Kidney (tissue), 13 donors: ENCODE measurements at regions not wholly inside any gene's neighbourhood (a gene's known extent, or its start where the extent isn't known, plus 50 kb on each side); places are given as distances from the start of the nearest gene placed in this dataset.

Experiments
- DNase-seq, 5 donors: peaks; one replicate each; pipeline ENCODE4 v3.0.0-alpha.2; 2013 to 2020
- FAIRE-seq: peaks from 2 replicates; lab custom pipeline; 2012; peaks lifted over from hg19 to GRCh38; lab: Jason Lieb, UNC
- H3K27ac ChIP-seq, 2 donors: one replicate each; pipeline ENCODE4 v1.7.0; 2013; ENCODE audit warnings: low read depth in 2 of 2, low read length in 2 of 2, inconsistent platforms in 1 of 2
- H3K27me3 ChIP-seq: one replicate; pipeline ENCODE4 v1.7.1; 2013; ENCODE audit warnings: low read length, inconsistent platforms; ENCODE audit not compliant: control insufficient read depth, insufficient read depth
- H3K36me3 ChIP-seq, 3 donors: one replicate each; pipeline versions ENCODE4 v1.7.0 to v1.7.1; 2013; ENCODE audit warnings: low read length in 3 of 3, control low read depth in 1 of 3, inconsistent platforms in 1 of 3; ENCODE audit not compliant: insufficient read depth in 3 of 3, control insufficient read depth in 2 of 3
- H3K4me1 ChIP-seq, 3 donors: one replicate each; pipeline versions ENCODE4 v1.7.0 to v1.7.1; 2013; ENCODE audit warnings: low read length in 3 of 3, inconsistent platforms in 1 of 3, low read depth in 1 of 3; ENCODE audit not compliant: control insufficient read depth in 2 of 3, insufficient read depth in 2 of 3
- H3K4me3 ChIP-seq, 3 donors: one replicate each; pipeline versions ENCODE4 v1.7.0 to v1.8.1; 2013; ENCODE audit warnings: low read length in 3 of 3, control low read depth in 1 of 3, inconsistent platforms in 1 of 3
- H3K9ac ChIP-seq, 3 donors: one replicate each; pipeline versions ENCODE4 v1.7.0 to v1.7.1; 2013; ENCODE audit warnings: low read length in 3 of 3, control low read depth in 1 of 3, inconsistent platforms in 1 of 3
- H3K9me3 ChIP-seq, 3 donors: one replicate each; pipeline versions ENCODE4 v1.7.0 to v1.7.1; 2013; ENCODE audit warnings: low read length in 3 of 3, control low read depth in 1 of 3, inconsistent platforms in 1 of 3; ENCODE audit not compliant: control insufficient read depth in 2 of 3, insufficient read depth in 1 of 3
- intact Hi-C: fragments of 100-400 bp; cut with DNase I; formaldehyde crosslinking; loops from one replicate; pipeline ENCODE4 v1.11.1; 2022
- TF ChIP-seq, protein P1 (sequence below): IDR thresholded peaks from 3 replicates; pipeline ENCODE4 v1.5.1; 2012; ENCODE audit warnings: mild to moderate bottlenecking, moderate library complexity, borderline replicate concordance; ENCODE audit not compliant: insufficient read depth; ENCODE audit errors: extremely low read depth
- donor health status: control.
- donor health status: control.
- donor health status: control.
- donor health status: control.
- donor health status: control.
- donor health status: DM: yes; HTN: yes; CAD: no.
- donor health status: Normal renal cell carcinoma (clear cell type).

DNA sequence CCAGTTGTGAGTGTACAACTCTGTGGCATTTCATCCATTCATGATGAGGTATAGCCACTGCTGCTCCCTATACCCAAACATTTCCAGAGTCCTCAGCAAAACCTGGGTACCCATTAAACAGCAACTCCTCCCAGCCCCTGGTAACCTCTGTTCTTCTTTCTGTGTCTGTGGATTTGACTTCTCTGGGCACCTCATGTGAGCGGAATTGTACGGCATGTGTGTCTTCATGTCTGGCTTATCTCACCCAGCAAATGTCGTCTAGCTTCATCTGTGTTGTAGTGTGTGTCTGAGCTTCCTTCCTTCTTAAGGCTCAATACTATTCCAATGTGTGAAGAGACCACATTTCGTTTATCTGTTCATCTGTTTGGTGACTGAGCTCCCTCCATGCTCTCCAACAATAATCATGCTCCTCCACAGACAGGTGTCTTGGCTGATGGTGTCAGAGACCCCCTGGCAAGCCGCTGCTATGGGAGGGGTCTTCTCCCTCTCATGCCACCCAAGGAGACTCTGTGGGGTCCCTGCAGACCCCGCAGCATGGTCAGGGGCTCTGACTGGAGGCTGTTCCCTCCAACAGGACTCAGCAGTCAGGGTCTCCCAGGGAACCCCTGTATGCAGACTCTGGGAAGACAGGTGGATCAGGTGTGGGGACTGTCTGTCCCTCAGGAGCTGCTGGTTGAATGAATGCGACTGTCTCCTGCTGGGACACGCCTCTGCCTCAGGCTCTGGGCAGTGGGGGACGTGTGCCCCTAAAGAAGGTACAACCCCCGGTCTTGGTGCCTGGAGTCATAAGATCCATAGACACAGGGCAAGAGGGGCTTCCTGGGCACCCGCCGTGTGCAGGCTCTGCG lies 52.7 kb downstream of the SMIM38 start:
- intact Hi-C loops: no loop called here
- DNase-seq (peak in 1 of 5 donors; percentile 33), FAIRE-seq (no peak)
- TF ChIP-seq, protein P1, sequence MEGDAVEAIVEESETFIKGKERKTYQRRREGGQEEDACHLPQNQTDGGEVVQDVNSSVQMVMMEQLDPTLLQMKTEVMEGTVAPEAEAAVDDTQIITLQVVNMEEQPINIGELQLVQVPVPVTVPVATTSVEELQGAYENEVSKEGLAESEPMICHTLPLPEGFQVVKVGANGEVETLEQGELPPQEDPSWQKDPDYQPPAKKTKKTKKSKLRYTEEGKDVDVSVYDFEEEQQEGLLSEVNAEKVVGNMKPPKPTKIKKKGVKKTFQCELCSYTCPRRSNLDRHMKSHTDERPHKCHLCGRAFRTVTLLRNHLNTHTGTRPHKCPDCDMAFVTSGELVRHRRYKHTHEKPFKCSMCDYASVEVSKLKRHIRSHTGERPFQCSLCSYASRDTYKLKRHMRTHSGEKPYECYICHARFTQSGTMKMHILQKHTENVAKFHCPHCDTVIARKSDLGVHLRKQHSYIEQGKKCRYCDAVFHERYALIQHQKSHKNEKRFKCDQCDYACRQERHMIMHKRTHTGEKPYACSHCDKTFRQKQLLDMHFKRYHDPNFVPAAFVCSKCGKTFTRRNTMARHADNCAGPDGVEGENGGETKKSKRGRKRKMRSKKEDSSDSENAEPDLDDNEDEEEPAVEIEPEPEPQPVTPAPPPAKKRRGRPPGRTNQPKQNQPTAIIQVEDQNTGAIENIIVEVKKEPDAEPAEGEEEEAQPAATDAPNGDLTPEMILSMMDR: no peak
- Histone ChIP-seq H3K4me1 (no peaks in the 10 kb centered on the region), H3K9me3 (no peaks in the 10 kb centered on the region), H3K27me3 (no peaks in the 10 kb centered on the region), H3K27ac (no peak overlapping the region), H3K4me3 (no peak overlapping the region), H3K36me3 (no peaks in the 10 kb centered on the region), H3K9ac (no peak overlapping the region)

DNA sequence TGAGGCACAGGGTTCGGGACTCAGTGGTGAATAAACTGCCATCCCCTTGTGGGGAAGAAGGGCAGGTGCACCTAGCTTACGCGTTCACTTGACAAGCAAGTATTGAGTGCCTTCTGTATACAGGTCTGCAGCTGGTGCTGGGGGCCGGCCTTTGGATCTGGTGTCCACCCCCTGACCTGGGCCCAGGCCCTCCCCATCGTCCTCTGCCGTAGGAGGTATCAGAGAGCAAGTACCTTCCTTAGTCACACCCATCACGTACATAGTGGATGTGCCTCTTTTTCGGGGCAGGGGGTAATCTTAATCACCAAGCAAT lies 53.3 kb downstream of the SMIM38 start:
- no peaks in the 10 kb centered on the region for H3K27me3 ChIP-seq
- FAIRE-seq: no peak
- H3K4me3 ChIP-seq: no peak overlapping the region
- no peak for DNase-seq
- TF ChIP-seq, protein P1: no peak
- H3K4me1 ChIP-seq: no peaks in the 10 kb centered on the region
- H3K27ac ChIP-seq: no peak overlapping the region
- H3K9ac ChIP-seq: no peak overlapping the region
- H3K9me3 ChIP-seq: no peaks in the 10 kb centered on the region
- intact Hi-C loops: no loop called here
- no peaks in the 10 kb centered on the region for H3K36me3 ChIP-seq

DNA sequence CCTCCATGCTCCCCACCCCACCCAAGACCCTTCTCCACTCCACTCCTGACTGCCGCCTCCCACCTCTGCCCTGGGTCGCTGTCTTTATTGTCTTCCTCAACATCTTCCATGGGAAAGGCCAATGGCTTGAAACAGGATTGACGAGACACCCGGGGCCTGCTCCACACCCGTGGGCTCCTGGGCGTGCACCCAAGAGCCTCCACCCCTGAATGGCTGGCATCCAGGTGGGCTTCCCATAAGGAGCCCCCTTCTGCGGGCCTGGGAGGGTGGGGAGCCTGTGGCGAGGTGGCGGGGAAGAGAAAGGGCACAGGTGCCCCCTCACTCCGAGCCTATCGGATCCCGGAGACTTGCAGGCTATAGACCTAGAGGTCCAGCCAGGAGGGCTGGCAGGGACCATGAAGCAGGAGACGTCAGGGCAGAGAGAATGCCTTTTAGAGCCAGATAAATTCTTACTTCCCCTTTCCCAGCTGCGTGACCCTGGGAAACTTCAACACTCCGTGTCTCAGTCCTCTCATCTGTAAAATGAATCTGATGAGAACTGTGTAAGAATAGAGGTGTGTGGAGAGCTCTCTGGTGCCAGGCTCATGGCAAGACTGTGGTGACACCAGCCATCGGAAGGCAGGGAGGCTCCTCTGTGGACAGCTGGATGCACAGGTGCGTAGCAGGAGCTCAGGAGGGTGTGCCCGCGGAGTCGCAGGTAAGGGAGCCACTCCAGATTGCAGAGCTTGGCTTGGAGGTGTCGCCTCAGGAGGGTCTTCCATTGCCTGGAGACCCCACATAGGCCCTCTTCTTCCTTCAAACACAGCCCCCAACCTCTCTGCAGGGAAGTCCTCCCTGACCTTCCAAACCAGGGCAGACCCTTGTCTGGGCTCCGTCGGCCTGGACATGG lies 53.9 kb downstream of the SMIM38 start:
- Histone ChIP-seq H3K9me3 (no peaks in the 10 kb centered on the region), H3K9ac (no peak overlapping the region), H3K4me1 (no peaks in the 10 kb centered on the region), H3K27me3 (no peaks in the 10 kb centered on the region), H3K4me3 (no peak overlapping the region), H3K27ac (no peak overlapping the region), H3K36me3 (no peaks in the 10 kb centered on the region)
- FAIRE-seq: no peak
- intact Hi-C loops: no loop called here
- DNase-seq: peak in 1 of 5 donors; percentile 30
- TF ChIP-seq, protein P1: no peak
